ENCODE measurements at regions not wholly inside any gene's neighbourhood (a gene's known extent, or its start where the extent isn't known, plus 50 kb on each side); places are given as distances from the start of the nearest gene placed in this dataset.
"Not testable (repeated sequence)": the region's sequence is repeated elsewhere in the genome, so short reads cannot be mapped to it uniquely, and the experiment has no call there.

GRCh38 chr2:51779723-51780122 is 747.8 kb upstream of the NRXN1 start:
- not testable (repeated sequence) for H3K4me3 Mint-ChIP-seq; H3K36me3 Mint-ChIP-seq; H3K4me1 Mint-ChIP-seq (ENCODE audit: low read depth in 2 of 2); ATAC-seq; H3K27ac Mint-ChIP-seq; DNase-seq (ENCODE audit: low spot score); H3K27me3 Mint-ChIP-seq
- H3K9me3 Mint-ChIP-seq, result peaks cover 12% of the 10 kb centered on the region

GRCh38 chr2:51778806-51779205 is 746.9 kb upstream of the NRXN1 start:
- no peak for DNase-seq (ENCODE audit: low spot score)
- peaks cover 9% of the 10 kb centered on the region for H3K9me3 Mint-ChIP-seq
- no peaks in the 10 kb centered on the region for H3K36me3 Mint-ChIP-seq
- H3K4me1 Mint-ChIP-seq (ENCODE audit: low read depth in 2 of 2), result no peaks in the 10 kb centered on the region
- no peaks in the 10 kb centered on the region for H3K27me3 Mint-ChIP-seq
- no peak overlapping the region for H3K4me3 Mint-ChIP-seq
- H3K27ac Mint-ChIP-seq, result no peak overlapping the region
- ATAC-seq, result no peak

- H3K4me1 Mint-ChIP-seq (ENCODE audit: low read depth in 2 of 2); DNase-seq (ENCODE audit: low spot score); H3K27ac Mint-ChIP-seq; H3K4me3 Mint-ChIP-seq; H3K27me3 Mint-ChIP-seq; ATAC-seq: not testable (repeated sequence)
- peaks cover 15% of the 10 kb centered on the region for H3K36me3 Mint-ChIP-seq
- peaks cover 29% of the 10 kb centered on the region for H3K9me3 Mint-ChIP-seq
These were observed 742.7 kb upstream of the NRXN1 start for GRCh38 chr2:51774606-51775005.

- DNase-seq (ENCODE audit: low spot score), result no peak
- H3K27ac Mint-ChIP-seq, result no peak overlapping the region
- ATAC-seq, result no peak
- H3K4me3 Mint-ChIP-seq, result no peak overlapping the region
- peaks cover 13% of the 10 kb centered on the region for H3K9me3 Mint-ChIP-seq
- no peaks in the 10 kb centered on the region for H3K4me1 Mint-ChIP-seq (ENCODE audit: low read depth in 2 of 2)
- peaks cover 3% of the 10 kb centered on the region for H3K36me3 Mint-ChIP-seq
- no peaks in the 10 kb centered on the region for H3K27me3 Mint-ChIP-seq
These were observed 728.5 kb upstream of the NRXN1 start for GRCh38 chr2:51760441-51760840.

- Mint-ChIP-seq H3K27ac (no peak overlapping the region), H3K36me3 (peaks cover 4% of the 10 kb centered on the region), H3K4me1 (ENCODE audit: low read depth in 2 of 2) (no peaks in the 10 kb centered on the region), H3K9me3 (peaks cover 11% of the 10 kb centered on the region), H3K27me3 (no peaks in the 10 kb centered on the region), H3K4me3 (no peak overlapping the region)
- no peak for ATAC-seq
- no peak for DNase-seq (ENCODE audit: low spot score)
These were observed 726.1 kb upstream of the NRXN1 start for GRCh38 chr2:51758081-51758480.

- DNase-seq (ENCODE audit: low spot score), result no peak
- Mint-ChIP-seq H3K9me3 (peaks cover 15% of the 10 kb centered on the region), H3K27ac (no peak overlapping the region)
These were observed 702.2 kb upstream of the NRXN1 start for GRCh38 chr2:51734115-51734514.

GRCh38 chr2:51723691-51724090 is 691.8 kb upstream of the NRXN1 start:
- no peak for DNase-seq (ENCODE audit: low spot score)
- Mint-ChIP-seq H3K27me3 (no peaks in the 10 kb centered on the region), H3K36me3 (peaks cover 7% of the 10 kb centered on the region), H3K4me1 (ENCODE audit: low read depth in 2 of 2) (no peaks in the 10 kb centered on the region), H3K9me3 (peaks cover 22% of the 10 kb centered on the region), H3K4me3 (no peak overlapping the region), H3K27ac (no peak overlapping the region)
- no peak for ATAC-seq

More at GRCh38 chr2:51734115-51734514, 702.2 kb upstream of the NRXN1 start:
- Mint-ChIP-seq H3K27me3 (no peaks in the 10 kb centered on the region), H3K4me3 (no peak overlapping the region), H3K36me3 (peaks cover 5% of the 10 kb centered on the region), H3K4me1 (ENCODE audit: low read depth in 2 of 2) (no peaks in the 10 kb centered on the region)
- ATAC-seq, result no peak

- H3K36me3 Mint-ChIP-seq, result peaks cover 7% of the 10 kb centered on the region
- ATAC-seq (no peak), DNase-seq (ENCODE audit: low spot score) (no peak)
- no peaks in the 10 kb centered on the region for H3K4me1 Mint-ChIP-seq (ENCODE audit: low read depth in 2 of 2)
- no peak overlapping the region for H3K27ac Mint-ChIP-seq
- H3K4me3 Mint-ChIP-seq, result no peak overlapping the region
- H3K9me3 Mint-ChIP-seq, result peaks cover 22% of the 10 kb centered on the region
- H3K27me3 Mint-ChIP-seq, result no peaks in the 10 kb centered on the region
These were observed 690.4 kb upstream of the NRXN1 start for GRCh38 chr2:51722311-51722710.

GRCh38 chr2:51720826-51721225 is 688.9 kb upstream of the NRXN1 start:
- H3K27ac Mint-ChIP-seq, result no peak overlapping the region
- peaks cover 29% of the 10 kb centered on the region for H3K9me3 Mint-ChIP-seq
- no peaks in the 10 kb centered on the region for H3K27me3 Mint-ChIP-seq
- no peaks in the 10 kb centered on the region for H3K4me1 Mint-ChIP-seq (ENCODE audit: low read depth in 2 of 2)
- no peak overlapping the region for H3K4me3 Mint-ChIP-seq
- DNase-seq (ENCODE audit: low spot score), result no peak
- no peak for ATAC-seq
- H3K36me3 Mint-ChIP-seq, result peaks cover 7% of the 10 kb centered on the region

GRCh38 chr2:51718881-51719280 is 686.9 kb upstream of the NRXN1 start:
- DNase-seq (ENCODE audit: low spot score) (no peak), ATAC-seq (no peak)
- peaks cover 39% of the 10 kb centered on the region for H3K9me3 Mint-ChIP-seq
- no peak overlapping the region for H3K27ac Mint-ChIP-seq
- H3K4me3 Mint-ChIP-seq, result no peak overlapping the region
- H3K27me3 Mint-ChIP-seq, result no peaks in the 10 kb centered on the region
- no peaks in the 10 kb centered on the region for H3K4me1 Mint-ChIP-seq (ENCODE audit: low read depth in 2 of 2)
- peaks cover 12% of the 10 kb centered on the region for H3K36me3 Mint-ChIP-seq

GRCh38 chr2:51717312-51717711 is 685.4 kb upstream of the NRXN1 start:
- Mint-ChIP-seq H3K4me3 (no peak overlapping the region), H3K27ac (no peak overlapping the region), H3K4me1 (ENCODE audit: low read depth in 2 of 2) (no peaks in the 10 kb centered on the region), H3K27me3 (no peaks in the 10 kb centered on the region), H3K36me3 (peaks cover 12% of the 10 kb centered on the region), H3K9me3 (peaks cover 36% of the 10 kb centered on the region)
- ATAC-seq (no peak), DNase-seq (ENCODE audit: low spot score) (no peak)

- H3K27ac Mint-ChIP-seq, result no peak overlapping the region
- no peaks in the 10 kb centered on the region for H3K4me1 Mint-ChIP-seq (ENCODE audit: low read depth in 2 of 2)
- H3K27me3 Mint-ChIP-seq, result no peaks in the 10 kb centered on the region
- peaks cover 9% of the 10 kb centered on the region for H3K36me3 Mint-ChIP-seq
- ATAC-seq, result no peak
- H3K9me3 Mint-ChIP-seq, result peaks cover 28% of the 10 kb centered on the region
- no peak for DNase-seq (ENCODE audit: low spot score)
- no peak overlapping the region for H3K4me3 Mint-ChIP-seq
These were observed 679.8 kb upstream of the NRXN1 start for GRCh38 chr2:51711766-51712165.

GRCh38 chr2:51710222-51710621 is 678.3 kb upstream of the NRXN1 start:
- peaks cover 24% of the 10 kb centered on the region for H3K9me3 Mint-ChIP-seq

GRCh38 chr2:51707625-51708024 is 675.7 kb upstream of the NRXN1 start:
- ATAC-seq (no peak), DNase-seq (ENCODE audit: low spot score) (no peak)
- Mint-ChIP-seq H3K27me3 (no peaks in the 10 kb centered on the region), H3K27ac (no peak overlapping the region), H3K36me3 (peaks cover 4% of the 10 kb centered on the region), H3K4me3 (no peak overlapping the region), H3K4me1 (ENCODE audit: low read depth in 2 of 2) (no peaks in the 10 kb centered on the region), H3K9me3 (peaks cover 17% of the 10 kb centered on the region)

More at GRCh38 chr2:51710222-51710621, 678.3 kb upstream of the NRXN1 start:
- Mint-ChIP-seq H3K4me1 (ENCODE audit: low read depth in 2 of 2) (no peaks in the 10 kb centered on the region), H3K36me3 (peaks cover 9% of the 10 kb centered on the region), H3K4me3 (no peak overlapping the region), H3K27me3 (no peaks in the 10 kb centered on the region), H3K27ac (no peak overlapping the region)
- DNase-seq (ENCODE audit: low spot score) (no peak), ATAC-seq (no peak)

- Mint-ChIP-seq H3K4me1 (ENCODE audit: low read depth in 2 of 2) (no peaks in the 10 kb centered on the region), H3K4me3 (no peak overlapping the region), H3K36me3 (peaks cover 4% of the 10 kb centered on the region), H3K9me3 (peaks cover 17% of the 10 kb centered on the region), H3K27me3 (no peaks in the 10 kb centered on the region), H3K27ac (no peak overlapping the region)
- ATAC-seq (no peak), DNase-seq (ENCODE audit: low spot score) (no peak)
These were observed 674.3 kb upstream of the NRXN1 start for GRCh38 chr2:51706220-51706619.

Measured in natural killer cell treated with Interleukin-12 subunit alpha and Interleukin-12 subunit beta and Interleukin-15 and Interleukin-18, amount 100 ng/mL, for 72 hours (primary cell).